Testis (tissue), 2 donors: ENCODE measurements at regions not wholly inside any gene's neighbourhood (a gene's known extent, or its start where the extent isn't known, plus 50 kb on each side); places are given as distances from the start of the nearest gene placed in this dataset.
"Not testable (repeated sequence)": the region's sequence is repeated elsewhere in the genome, so short reads cannot be mapped to it uniquely, and the experiment has no call there.

Experiments
- DNase-seq: peaks from one replicate; pipeline ENCODE4 v3.0.0-alpha.2; 2019
- H3K27ac ChIP-seq, 2 donors: fragments of 200-600 bp; sonication (generic); one replicate each; pipeline ENCODE4 v1.5.1; 2019
- H3K27me3 ChIP-seq: fragments of 200-600 bp; sonication (generic); one replicate; pipeline ENCODE4 v1.5.1; 2019
- H3K36me3 ChIP-seq: fragments of 200-600 bp; sonication (generic); one replicate; pipeline ENCODE4 v1.5.1; 2017; ENCODE audit warnings: low read depth; ENCODE audit errors: missing control alignments
- H3K4me1 ChIP-seq: fragments of 200-600 bp; sonication (generic); one replicate; pipeline ENCODE4 v1.5.1; 2019
- H3K4me3 ChIP-seq, 2 donors: fragments of 200-600 bp; sonication (generic); one replicate each; pipeline ENCODE4 v1.5.1; 2017 to 2019
- H3K9me3 ChIP-seq: fragments of 200-600 bp; sonication (generic); one replicate; pipeline ENCODE4 v1.5.1; 2017
- POLR2A ChIP-seq: fragments of 450-650 bp; IDR thresholded peaks from one replicate; pipeline ENCODE4 v1.6.1; 2017; ENCODE audit warnings: antibody characterized with exemption, mild to moderate bottlenecking, moderate library complexity
- WGBS, 2 donors: methylation state at CpG; one replicate each; pipeline ENCODE4 v1.1.5; 2018; 5-methylcytosine and 5-hydroxymethylcytosine counted together
- intact Hi-C: fragments of 100-400 bp; cut with DNase I; formaldehyde crosslinking; loops from one replicate; pipeline ENCODE4 v1.15.1; 2023; ENCODE audit warnings: low total_unique reads
- TF ChIP-seq, protein P1 (sequence below), 3 experiments: fragments of 450-650 bp in 2 of 3; fragments of 200-600 bp in 1 of 3; sonication (generic) in 1 of 3; IDR thresholded peaks; one replicate each; pipeline ENCODE4 v1.5.1; 2016 to 2019; ENCODE audit warnings: antibody characterized with exemption in 3 of 3, mild to moderate bottlenecking in 2 of 3, moderate library complexity in 1 of 3

DNA sequence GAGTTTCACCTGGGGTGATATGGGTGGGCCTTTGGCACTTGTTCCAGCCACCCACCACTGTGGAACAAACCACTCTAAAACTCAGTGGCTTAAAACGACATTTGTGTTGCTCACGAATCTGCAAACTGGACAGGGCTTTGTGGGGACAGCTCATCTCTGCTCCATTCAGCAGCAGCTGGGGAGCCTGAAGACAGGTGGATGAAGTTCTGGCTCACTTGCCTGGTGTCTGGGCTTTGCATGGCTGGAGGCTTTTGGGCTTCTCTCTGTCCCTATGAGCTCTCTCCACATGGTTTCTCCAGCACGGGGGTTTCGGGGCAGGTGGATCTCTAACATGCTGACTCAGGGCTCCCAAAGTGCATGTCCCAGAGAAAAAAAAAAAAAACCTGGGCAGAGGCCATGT is 93.0 kb upstream of the GLI2 start:
- no peak overlapping the region for H3K4me3 ChIP-seq
- 85 to 94% methylated on average over 4 of the region's 4 CpGs for WGBS, 2 donors
- intact Hi-C loops = no loop called here
- no peak for DNase-seq
- H3K4me1 ChIP-seq = no peaks in the 10 kb centered on the region
- no peak overlapping the region for H3K27ac ChIP-seq
- TF ChIP-seq, protein P1, sequence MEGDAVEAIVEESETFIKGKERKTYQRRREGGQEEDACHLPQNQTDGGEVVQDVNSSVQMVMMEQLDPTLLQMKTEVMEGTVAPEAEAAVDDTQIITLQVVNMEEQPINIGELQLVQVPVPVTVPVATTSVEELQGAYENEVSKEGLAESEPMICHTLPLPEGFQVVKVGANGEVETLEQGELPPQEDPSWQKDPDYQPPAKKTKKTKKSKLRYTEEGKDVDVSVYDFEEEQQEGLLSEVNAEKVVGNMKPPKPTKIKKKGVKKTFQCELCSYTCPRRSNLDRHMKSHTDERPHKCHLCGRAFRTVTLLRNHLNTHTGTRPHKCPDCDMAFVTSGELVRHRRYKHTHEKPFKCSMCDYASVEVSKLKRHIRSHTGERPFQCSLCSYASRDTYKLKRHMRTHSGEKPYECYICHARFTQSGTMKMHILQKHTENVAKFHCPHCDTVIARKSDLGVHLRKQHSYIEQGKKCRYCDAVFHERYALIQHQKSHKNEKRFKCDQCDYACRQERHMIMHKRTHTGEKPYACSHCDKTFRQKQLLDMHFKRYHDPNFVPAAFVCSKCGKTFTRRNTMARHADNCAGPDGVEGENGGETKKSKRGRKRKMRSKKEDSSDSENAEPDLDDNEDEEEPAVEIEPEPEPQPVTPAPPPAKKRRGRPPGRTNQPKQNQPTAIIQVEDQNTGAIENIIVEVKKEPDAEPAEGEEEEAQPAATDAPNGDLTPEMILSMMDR (IDR thresholded peaks at IDR 0.05) = no peak
- TF ChIP-seq POLR2A = no peak
- no peaks in the 10 kb centered on the region for H3K36me3 ChIP-seq
- H3K9me3 ChIP-seq = no peaks in the 10 kb centered on the region
- no peaks in the 10 kb centered on the region for H3K27me3 ChIP-seq

DNA sequence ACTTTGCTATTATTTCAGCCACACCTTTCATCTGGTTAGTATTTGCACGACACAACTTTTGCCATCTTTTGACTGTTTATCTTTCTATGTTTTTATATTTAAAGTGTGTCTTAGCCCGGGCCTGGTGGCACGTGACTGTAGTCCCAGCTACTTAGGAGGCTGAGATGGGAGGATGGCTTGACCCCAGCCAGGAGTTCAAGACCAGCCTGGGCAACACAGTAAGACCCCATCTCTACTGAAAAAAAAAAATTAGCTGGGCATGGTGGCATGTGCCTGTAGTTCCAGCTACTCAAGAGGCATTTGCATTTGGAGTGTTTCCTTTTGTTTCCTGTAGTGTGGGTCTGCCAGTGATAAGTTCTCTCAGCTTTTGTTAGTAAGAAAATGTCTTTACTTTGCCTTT is 88.7 kb upstream of the GLI2 start:
- Histone ChIP-seq H3K27me3 (no peaks in the 10 kb centered on the region), H3K9me3 (no peaks in the 10 kb centered on the region), H3K4me1 (no peaks in the 10 kb centered on the region), H3K36me3 (no peaks in the 10 kb centered on the region), H3K27ac (no peak overlapping the region), H3K4me3 (no peak overlapping the region)
- intact Hi-C loops = no loop called here
- no peak for DNase-seq
- 86 to 94% methylated on average over 3 of the region's 3 CpGs for WGBS, 2 donors
- TF ChIP-seq, protein P1 (IDR thresholded peaks at IDR 0.05) = no peak
- TF ChIP-seq POLR2A = no peak

DNA sequence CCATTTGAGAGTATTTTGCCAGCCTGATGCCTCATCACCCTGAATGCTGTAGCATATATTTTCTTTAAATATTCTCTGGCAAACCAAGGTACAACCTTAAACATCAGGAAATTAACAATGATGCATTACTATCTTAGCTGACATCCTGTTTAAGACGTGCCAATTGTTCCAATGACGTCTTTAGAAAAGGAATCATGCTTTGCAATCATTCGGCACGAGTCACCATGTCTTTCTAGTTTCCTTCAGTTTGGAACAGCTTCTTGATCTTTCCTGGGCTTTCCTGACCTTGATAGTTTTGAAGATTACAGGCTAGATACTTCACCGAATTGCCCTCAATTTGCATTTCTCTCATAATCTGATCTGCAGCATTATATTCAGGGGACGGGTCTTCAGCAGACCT is 88.2 kb upstream of the GLI2 start:
- Histone ChIP-seq H3K4me3 (no peak overlapping the region), H3K9me3 (no peaks in the 10 kb centered on the region), H3K4me1 (no peaks in the 10 kb centered on the region), H3K27me3 (no peaks in the 10 kb centered on the region), H3K36me3 (no peaks in the 10 kb centered on the region), H3K27ac (no peak overlapping the region)
- TF ChIP-seq POLR2A = no peak
- TF ChIP-seq, protein P1 (IDR thresholded peaks at IDR 0.05) = no peak
- no peak for DNase-seq
- WGBS, 2 donors = 75 to 79% methylated on average over 6 of the region's 6 CpGs
- intact Hi-C loops = no loop called here

DNA sequence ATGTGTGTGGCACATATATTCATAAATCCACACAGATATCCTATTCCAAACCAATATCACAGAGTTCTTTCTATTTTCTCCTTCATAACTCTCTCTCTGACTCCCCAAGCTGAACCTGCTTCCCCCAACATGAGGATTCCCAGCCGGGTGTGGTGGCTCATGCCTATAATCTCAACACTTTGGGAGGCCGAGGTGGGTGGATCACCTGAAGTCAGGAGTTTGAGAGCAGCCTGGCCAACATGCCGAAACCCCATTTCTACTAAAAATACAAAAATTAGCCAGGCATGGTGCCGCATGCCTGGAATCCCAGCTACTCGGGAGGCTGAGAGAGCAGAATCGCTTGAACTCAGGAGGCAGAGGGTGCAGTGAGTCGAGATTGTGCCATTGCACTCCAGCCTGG is 86.3 kb upstream of the GLI2 start:
- WGBS, 2 donors = 84 to 87% methylated on average over 7 of the region's 7 CpGs
- DNase-seq, H3K27me3 ChIP-seq, H3K4me1 ChIP-seq, H3K9me3 ChIP-seq, H3K36me3 ChIP-seq, H3K27ac ChIP-seq, intact Hi-C loops, H3K4me3 ChIP-seq: not testable (repeated sequence)

DNA sequence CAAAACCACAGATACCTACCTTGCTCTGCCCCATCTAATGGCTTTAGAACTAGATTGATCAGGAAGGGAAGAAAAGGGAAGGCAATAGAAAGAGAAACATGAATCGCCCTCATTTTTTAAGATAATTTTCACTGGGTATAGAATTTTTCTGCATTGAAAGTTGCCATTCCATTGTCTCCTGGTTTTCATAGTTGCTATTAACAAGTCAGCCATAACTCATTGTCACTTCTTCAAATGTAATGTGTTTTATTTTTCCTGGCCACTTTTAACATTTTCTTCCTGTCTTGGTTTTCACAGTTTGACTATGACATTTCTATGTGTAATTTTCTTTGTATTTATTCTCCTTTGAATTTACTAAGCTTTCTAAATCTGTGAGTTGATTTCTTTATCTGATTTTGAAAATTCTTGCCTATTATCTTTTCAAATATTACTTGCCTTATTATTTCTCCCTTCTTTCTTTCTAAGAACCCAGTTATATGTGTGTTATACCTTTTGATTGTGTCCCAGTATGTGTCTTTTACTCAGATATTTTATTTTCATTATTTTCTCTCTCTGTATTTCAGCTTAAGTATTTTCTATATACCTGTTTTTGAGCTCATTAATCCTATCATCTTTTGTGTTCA is 85.5 kb upstream of the GLI2 start:
- Histone ChIP-seq H3K27ac (no peak overlapping the region), H3K9me3 (no peaks in the 10 kb centered on the region), H3K27me3 (no peaks in the 10 kb centered on the region), H3K4me3 (no peak overlapping the region), H3K4me1 (no peaks in the 10 kb centered on the region), H3K36me3 (no peaks in the 10 kb centered on the region)
- intact Hi-C loops = no loop called here
- no peak for DNase-seq
- 87 to 94% methylated on average over 1 of the region's 1 CpG for WGBS, 2 donors
- no peak for TF ChIP-seq POLR2A
- TF ChIP-seq, protein P1 (IDR thresholded peaks at IDR 0.05) = no peak
